ENCODE measurements at regions not wholly inside any gene's neighbourhood (a gene's known extent, or its start where the extent isn't known, plus 50 kb on each side); places are given as distances from the start of the nearest gene placed in this dataset.

DNA sequence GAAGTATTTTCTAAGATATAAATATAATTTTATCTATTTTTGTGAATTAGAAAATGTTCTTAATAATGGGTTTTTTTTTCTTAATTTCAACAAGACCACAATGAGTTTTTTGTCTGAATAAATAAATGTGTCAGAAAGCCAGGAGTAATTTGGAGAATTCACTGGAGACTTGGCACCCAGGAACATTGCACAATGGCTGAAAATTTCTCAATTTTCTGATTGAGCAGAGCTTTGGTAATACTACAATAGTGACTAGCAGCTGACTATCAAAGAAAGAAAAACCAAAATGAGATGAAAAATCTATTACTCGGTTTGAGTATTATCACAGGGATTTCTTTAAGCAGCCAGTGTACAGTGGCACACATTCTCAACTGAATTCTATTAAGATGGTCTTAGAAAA, 394.4 kb upstream of the PCDH20 start:
- Histone ChIP-seq H4K5ac (ENCODE audit: insufficient read length, low read depth, low read length) (no peak overlapping the region), H3K23ac (ENCODE audit: insufficient read length, low read depth, low read length) (no peak overlapping the region), H3K23me2 (ENCODE audit: insufficient read length, low read depth, low read length, poor library complexity, severe bottlenecking) (no peaks in the 10 kb centered on the region), H3K14ac (ENCODE audit: insufficient read depth, low read length) (no peak overlapping the region), H3K79me2 (ENCODE audit: insufficient read depth, low read length) (no peaks in the 10 kb centered on the region), H3K18ac (ENCODE audit: insufficient read length, low read depth, low read length) (no peak overlapping the region), H2BK20ac (ENCODE audit: low read depth, low read length, poor library complexity, severe bottlenecking) (no peak overlapping the region), H2BK5ac (ENCODE audit: insufficient read length, low read length) (no peak overlapping the region), H2AFZ (ENCODE audit: low read length) (no peak overlapping the region), H3K56ac (ENCODE audit: insufficient read length, low read depth, low read length) (no peak overlapping the region), H4K20me1 (ENCODE audit: control insufficient read depth, insufficient read depth, insufficient read length) (no peaks in the 10 kb centered on the region), H2BK12ac (ENCODE audit: insufficient read length, low read depth, low read length) (no peak overlapping the region), H3K4ac (ENCODE audit: low read depth, low read length) (no peak overlapping the region), H4K8ac (replicated peaks; ENCODE audit: insufficient read length, low read depth, low read length) (no peak overlapping the region), H3K27me3 (ENCODE audit: insufficient read depth, low read length) (no peaks in the 10 kb centered on the region), H3K27ac (ENCODE audit: insufficient read length, low read depth, low read length) (no peak overlapping the region), H2BK15ac (ENCODE audit: low read depth, low read length) (no peak overlapping the region), H3T11ph (ENCODE audit: low read length) (no peak overlapping the region), H2BK120ac (ENCODE audit: low read depth, low read length, poor library complexity, severe bottlenecking) (no peak overlapping the region), H3K4me2 (ENCODE audit: insufficient read depth, insufficient read length, low read length) (no peak overlapping the region), H3K9ac (ENCODE audit: extremely low read depth, insufficient read length, low read length) (no peak overlapping the region), H4K91ac (ENCODE audit: insufficient read length, low read depth, low read length) (no peak overlapping the region), H3K9me3 (ENCODE audit: control insufficient read depth, low read depth, low read length) (no peaks in the 10 kb centered on the region), H3K4me1 (ENCODE audit: insufficient read depth, low read length) (no peaks in the 10 kb centered on the region), H2AK5ac (ENCODE audit: insufficient read length, low read length) (no peak overlapping the region), H3K79me1 (ENCODE audit: insufficient read depth, low read depth, low read length, poor library complexity, severe bottlenecking) (no peaks in the 10 kb centered on the region)
- TF ChIP-seq CTCF (conservative IDR thresholded peaks at IDR 0.05): no peak
- H3K27ac Mint-ChIP-seq: no peak overlapping the region
- no peak overlapping the region for H3K4me3 Mint-ChIP-seq
- no peaks in the 10 kb centered on the region for H3K4me1 Mint-ChIP-seq
- peaks cover 0 to 4% of the 10 kb centered on the region in 2 experiments; a peak in 3 of 5 replicates for H3K9me3 Mint-ChIP-seq
- H3K36me3 Mint-ChIP-seq (ENCODE audit: insufficient read depth in 1 of 3, low read depth in 3 of 3): no peaks in the 10 kb centered on the region; a peak in 1 of 7 replicates
- H3K27me3 Mint-ChIP-seq (ENCODE audit: low read depth): no peaks in the 10 kb centered on the region
- no peak for DNase-seq
- no CpG with 5 or more reads among the region's 1 CpG for WGBS (ENCODE audit: extremely low coverage, insufficient read length, low lambda C conversion rate)
